Islet precursor cell (in vitro differentiated cells): ENCODE measurements at regions not wholly inside any gene's neighbourhood (a gene's known extent, or its start where the extent isn't known, plus 50 kb on each side); places are given as distances from the start of the nearest gene placed in this dataset.
"Not testable (repeated sequence)": the region's sequence is repeated elsewhere in the genome, so short reads cannot be mapped to it uniquely, and the experiment has no call there.

Experiments
- DNase-seq: peaks from one replicate; pipeline ENCODE4 v3.0.0-alpha.2; 2018

DNA sequence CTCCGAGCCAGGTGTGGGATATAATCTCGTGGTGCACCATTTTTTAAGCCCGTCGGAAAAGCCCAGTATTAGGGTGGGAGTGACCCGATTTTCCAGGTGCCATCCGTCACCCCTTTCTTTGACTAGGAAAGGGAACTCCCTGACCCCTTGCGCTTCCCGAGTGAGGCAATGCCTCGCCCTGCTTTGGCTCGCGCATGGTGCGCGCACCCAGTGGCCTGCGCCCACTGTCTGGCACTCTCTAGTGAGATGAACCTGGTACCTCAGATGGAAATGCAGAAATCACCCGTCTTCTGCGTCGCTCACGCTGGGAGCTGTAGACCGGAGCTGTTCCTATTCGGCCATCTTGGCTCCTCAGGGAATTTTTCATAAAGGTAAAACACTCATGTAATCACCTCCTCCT lies 63.9 kb downstream of the RWDD3 start:
- not testable (repeated sequence) for DNase-seq

DNA sequence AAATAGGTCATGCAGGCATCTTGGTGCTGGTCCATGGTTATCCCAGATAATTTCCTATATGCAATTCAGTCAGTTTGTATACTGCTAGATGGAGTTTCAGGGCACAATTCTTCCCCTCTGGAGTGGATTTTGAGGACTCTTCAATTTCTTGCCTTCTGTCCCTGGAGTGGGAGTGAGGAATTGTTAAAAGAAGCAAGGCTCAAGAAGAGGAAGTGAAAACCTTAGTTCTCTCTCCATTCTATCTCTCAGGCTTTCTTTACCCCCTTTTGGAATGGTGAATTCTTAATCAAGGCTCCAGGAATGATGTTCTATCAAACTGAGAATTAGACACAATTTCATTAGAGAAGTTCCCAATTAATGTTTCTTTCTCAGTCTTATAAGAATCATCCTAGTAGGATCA lies 67.1 kb downstream of the RWDD3 start:
- no peak for DNase-seq

GRCh38 chr1:95301614-95302013 lies 67.6 kb downstream of the RWDD3 start:
- DNase-seq: no peak

- DNase-seq: no peak
These were observed 70.8 kb downstream of the RWDD3 start for GRCh38 chr1:95304803-95305202.

DNA sequence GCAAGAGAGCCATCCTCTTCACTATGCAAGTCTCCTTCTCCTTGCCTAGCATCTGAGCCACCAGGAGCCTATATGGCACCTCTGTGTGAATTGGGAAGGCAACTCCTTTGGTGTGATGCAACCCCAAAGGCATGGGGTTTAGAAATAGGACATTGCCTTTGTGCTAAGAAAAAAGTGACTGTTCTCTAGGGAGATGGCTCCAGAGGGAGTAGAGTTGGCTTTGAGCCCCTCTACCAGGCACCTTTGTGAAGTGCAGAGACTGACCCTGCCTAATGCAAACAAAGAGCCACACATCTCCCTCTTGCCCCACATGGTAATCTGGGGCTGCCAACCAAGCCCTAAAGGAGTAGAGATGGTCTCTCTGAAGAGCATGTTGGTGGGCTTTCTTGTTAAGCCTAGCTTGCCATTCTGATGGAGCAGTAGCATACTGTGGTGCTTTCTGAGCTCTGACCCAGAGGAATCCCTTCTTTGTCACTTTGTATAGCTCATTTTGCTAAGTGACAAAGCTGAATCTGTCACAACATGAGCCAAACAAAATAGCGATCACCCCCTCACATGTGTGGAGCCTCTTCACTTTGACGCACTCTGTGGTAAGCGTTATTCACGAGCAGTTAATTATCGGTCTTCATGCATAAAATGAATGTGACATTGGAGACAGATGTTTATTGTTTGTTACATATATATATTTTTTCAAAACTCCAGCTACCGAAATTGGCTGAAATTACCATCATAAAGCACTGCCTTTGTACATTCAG lies 74.4 kb downstream of the RWDD3 start:
- no peak for DNase-seq

DNA sequence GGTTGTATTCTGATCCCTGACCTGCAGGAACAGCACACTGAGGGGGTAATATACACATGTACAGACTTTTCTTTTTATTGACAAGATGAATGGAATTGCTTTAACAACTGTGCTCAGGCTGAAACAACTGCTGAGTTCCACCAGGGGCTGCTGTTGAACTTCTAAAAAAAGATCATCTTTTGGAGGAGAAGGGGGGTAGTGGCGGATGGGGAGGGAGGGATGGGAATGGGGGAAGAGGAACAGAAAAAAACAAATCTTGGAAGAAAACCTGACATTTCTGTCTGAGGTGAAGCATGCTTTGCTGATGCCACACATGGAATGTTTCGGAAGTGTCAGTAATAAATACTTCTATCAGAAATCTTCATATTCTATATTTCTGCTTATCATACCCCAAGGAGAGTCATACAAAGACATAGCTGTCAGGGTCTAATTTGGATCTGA lies 75.0 kb downstream of the RWDD3 start:
- DNase-seq: peak; percentile 69

GRCh38 chr1:95311014-95311413 lies 77.0 kb downstream of the RWDD3 start:
- DNase-seq: peak; percentile 67

- no peak for DNase-seq
These were observed 77.8 kb downstream of the RWDD3 start for GRCh38 chr1:95311762-95312161.

DNA sequence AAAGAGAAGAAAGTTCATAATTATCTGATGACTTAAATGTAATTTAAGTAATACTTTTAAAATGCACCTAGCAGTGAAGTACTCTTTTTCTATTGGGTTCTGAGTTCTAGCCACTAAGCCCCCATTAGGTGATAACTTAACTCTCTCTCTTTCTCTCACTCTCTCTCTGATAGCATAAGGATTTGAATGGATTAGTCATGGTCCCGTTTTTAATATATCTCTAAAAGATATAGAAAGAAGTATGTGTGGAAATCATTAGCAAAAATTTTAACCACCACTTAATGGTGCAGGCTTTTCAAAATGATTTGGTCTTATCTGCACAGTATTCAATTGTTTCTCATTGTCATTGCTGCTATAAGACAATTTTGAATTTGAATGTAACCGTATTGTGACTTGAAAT lies 78.2 kb downstream of the RWDD3 start:
- no peak for DNase-seq

GRCh38 chr1:95313527-95313926 lies 79.5 kb downstream of the RWDD3 start:
- no peak for DNase-seq

- no peak for DNase-seq
These were observed 87.5 kb downstream of the RWDD3 start for GRCh38 chr1:95321531-95321930.

DNA sequence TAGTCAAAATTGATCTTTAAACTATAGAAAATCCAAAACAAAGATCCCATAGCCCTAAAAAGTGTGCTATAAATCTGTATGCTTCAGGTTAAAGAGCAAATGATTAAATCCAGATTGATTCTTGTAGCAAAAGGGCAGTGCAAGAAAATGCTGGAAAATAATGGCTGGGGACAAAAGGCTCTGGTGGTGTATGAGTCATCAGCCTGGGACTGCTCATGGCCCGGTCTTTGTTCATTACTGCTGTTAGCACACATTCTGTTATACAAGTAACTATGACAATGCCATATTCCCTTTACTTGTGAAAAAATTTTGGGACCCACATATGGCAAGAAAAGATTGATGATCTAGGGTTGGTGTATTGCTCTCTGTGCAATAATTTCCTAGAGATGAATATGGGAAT lies 89.1 kb downstream of the RWDD3 start:
- peak; percentile 63 for DNase-seq

DNA sequence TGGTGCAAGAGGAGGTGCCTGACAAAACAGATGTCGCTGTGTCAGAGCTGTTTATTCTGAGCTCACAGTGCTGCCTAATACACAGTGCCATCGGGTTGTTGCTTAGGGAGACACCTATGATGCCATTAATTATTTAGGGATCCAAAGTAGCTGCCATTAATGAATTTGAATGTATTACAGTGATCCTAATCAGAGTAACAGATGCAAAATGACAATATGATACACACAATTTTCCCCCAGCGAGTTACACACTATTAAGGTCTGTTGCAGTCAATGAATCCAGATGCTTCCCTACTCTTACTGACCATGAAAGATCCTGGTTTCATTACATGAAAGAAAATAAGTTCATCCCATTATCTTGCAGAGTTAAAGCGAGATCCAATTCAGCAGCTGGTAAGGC lies 91.3 kb downstream of the RWDD3 start:
- DNase-seq: no peak

- DNase-seq: no peak
These were observed 92.0 kb downstream of the RWDD3 start for GRCh38 chr1:95326023-95326422.

- no peak for DNase-seq
These were observed 98.7 kb downstream of the RWDD3 start for GRCh38 chr1:95332754-95333153.

GRCh38 chr1:95339377-95339776 lies 105.4 kb downstream of the RWDD3 start:
- DNase-seq: no peak

DNA sequence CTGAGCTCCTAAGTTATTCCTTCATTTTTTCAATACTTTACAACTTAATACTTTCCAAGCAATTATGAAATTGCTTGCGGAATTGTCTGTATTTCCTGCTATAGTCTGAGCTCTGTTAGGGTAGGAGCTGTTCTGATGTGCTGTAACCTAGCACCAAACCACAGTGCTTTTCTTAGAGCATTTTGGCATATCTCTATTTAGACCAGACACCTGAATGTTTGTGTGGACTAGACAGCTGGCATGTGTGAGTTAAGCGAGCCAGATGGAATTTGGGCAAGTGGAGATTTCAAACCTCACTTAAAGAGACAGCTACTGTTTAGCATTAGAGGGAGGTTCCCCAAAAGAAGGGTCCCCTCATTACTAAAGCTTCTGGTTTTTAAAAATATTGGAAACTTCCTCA lies 106.1 kb downstream of the RWDD3 start:
- DNase-seq: no peak

- no peak for DNase-seq
These were observed 118.8 kb downstream of the RWDD3 start for GRCh38 chr1:95352767-95353166.

DNA sequence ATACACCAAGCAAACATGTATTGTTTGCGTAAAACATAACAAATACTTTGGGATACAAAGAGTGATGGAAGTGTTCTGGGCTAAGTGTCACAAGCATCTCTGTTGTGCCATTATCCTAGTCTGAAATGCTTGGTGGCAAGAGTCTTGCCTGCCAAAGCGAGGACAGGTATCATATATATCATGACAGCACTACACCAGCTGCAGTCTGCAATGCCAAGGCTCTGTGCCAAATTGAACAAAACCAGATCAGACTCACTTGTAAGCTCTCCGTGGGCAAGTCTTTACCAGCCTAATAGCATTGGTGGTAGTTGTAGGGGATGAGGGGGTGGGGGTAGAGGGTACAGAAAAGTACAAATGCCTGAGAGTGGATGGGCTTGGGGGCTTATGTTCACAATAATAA lies 119.2 kb downstream of the RWDD3 start:
- no peak for DNase-seq

- no peak for DNase-seq
These were observed 130.5 kb downstream of the RWDD3 start for GRCh38 chr1:95364546-95364945.

- no peak for DNase-seq
These were observed 132.5 kb downstream of the RWDD3 start for GRCh38 chr1:95366498-95366897.

- DNase-seq: no peak
These were observed 134.2 kb downstream of the RWDD3 start for GRCh38 chr1:95368178-95368577.

DNA sequence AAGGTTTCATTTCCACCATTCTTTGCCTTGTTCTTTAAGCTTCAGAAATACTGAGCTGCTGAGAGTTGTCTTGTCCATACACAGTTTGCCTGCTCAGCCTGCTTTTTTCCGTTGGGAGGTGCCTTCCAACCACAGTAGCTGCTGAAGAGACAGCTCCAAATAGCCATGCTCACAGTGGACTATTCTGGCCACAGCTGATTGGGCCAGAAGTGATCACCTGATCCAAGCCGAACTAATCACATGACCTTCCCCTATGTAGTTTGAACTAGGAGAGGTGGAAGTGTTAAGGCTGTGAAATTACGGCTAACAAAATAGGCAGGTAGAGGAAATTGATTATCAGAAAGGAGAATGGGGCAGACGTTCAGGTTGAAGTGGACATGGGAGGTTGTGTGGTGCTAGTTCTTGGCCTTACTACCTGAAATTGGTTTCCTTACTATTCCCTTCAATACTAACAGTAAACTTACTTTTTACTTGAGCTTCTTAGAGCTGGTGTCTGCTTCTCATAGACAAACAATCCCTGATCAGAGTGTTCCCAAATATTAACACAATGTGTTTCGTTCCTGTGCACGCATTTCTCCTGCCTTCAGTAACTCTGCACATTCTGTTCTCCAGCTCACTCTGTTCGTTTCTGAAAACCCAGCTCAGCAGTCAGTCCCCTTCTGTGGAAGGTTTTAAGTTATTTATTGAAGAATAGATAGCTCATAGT lies 136.1 kb downstream of the RWDD3 start:
- DNase-seq: no peak

DNA sequence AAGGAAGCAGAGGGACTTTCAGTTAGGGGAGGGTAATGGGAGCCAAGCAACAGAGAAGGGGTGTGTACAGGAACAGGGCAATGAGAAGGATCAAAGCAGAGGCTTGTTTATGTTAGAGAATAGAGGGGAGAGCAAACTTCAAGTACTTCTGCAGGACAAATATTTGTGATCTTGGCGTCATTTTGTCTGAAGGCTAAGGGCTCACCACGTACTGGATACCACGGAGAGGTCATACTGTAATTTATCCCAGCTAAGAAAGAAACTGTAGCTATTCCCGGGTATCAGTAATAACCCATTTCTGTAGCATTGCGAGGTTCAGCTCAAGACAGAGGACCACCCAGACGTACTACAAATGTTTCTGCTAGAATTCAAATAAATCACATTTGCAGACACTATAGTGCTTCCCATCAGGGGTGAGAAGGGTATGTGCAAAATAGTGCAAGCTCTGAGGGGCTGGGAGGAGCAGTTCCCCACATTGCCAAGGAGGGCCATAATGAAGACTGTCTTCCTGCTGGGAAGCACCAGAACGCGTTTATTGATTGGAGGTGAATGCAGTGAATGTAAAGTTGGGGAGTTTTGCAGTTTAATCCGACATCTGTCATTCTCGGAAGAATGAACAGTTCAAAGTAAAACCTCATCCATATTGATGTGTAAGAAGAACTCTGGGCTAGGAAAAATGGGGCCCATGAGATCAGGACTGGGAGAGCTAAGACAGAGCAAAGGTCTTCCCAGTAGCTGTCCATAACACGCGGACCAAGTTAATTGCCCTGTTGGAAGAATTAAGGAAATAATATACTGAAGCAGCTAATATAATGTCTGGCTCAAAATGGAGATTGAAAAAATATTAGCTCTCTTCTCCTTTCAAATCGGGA lies 136.9 kb downstream of the RWDD3 start:
- no peak for DNase-seq
